ENCODE measurements at regions not wholly inside any gene's neighbourhood (a gene's known extent, or its start where the extent isn't known, plus 50 kb on each side); places are given as distances from the start of the nearest gene placed in this dataset.

DNA sequence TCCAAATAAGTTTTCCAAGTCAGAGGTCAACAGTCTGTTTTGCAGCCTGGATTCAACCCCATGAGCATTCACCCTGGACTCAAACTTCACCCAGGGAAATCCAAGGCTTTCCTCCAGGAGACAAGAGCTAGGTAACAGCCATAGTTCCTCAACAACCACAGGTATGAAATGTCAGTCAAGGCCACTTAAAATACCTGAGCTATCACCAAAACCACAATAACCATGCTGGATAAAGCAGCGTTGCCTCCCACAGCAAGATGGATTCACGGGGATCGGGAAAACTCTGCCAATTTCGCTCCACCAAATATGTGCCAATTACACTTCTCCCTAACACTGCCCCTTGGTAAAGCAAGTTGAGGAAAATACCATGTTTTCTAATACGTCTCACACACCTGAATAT lies 444.1 kb upstream of the KLF6 start:
- Mint-ChIP-seq H3K4me1 (ENCODE audit: low read depth, unreplicated experiment) (no peaks in the 10 kb centered on the region), H3K27me3 (ENCODE audit: low read depth, unreplicated experiment) (no peaks in the 10 kb centered on the region), H3K4me3 (ENCODE audit: unreplicated experiment) (no peak overlapping the region), H3K36me3 (ENCODE audit: low read depth, unreplicated experiment) (peaks cover 2% of the 10 kb centered on the region), H3K27ac (ENCODE audit: unreplicated experiment) (no peak overlapping the region), H3K9me3 (ENCODE audit: unreplicated experiment) (peaks cover 11% of the 10 kb centered on the region)
- Histone ChIP-seq H3K9me3 (ENCODE audit: insufficient read depth, low read depth, low read length) (peaks cover 3% of the 10 kb centered on the region), H3K4me2 (ENCODE audit: low read length) (no peak overlapping the region), H4K20me1 (ENCODE audit: insufficient read depth, low read length) (no peaks in the 10 kb centered on the region), H3K27me3 (ENCODE audit: insufficient read depth, low read length) (no peaks in the 10 kb centered on the region), H3K27ac (ENCODE audit: low read depth, low read length) (no peak overlapping the region), H3K4me3 (ENCODE audit: insufficient read depth, low read depth, low read length) (no peak overlapping the region), H3K9ac (ENCODE audit: low read length) (no peak overlapping the region), H3K79me2 (ENCODE audit: insufficient read depth, low read length) (no peaks in the 10 kb centered on the region), H2AFZ (ENCODE audit: low read depth, low read length) (no peak overlapping the region), H3K4me1 (ENCODE audit: insufficient read depth, low read length) (no peaks in the 10 kb centered on the region), H3K36me3 (ENCODE audit: insufficient read depth, low read length) (no peaks in the 10 kb centered on the region)
- no peak for FAIRE-seq
- DNase-seq (ENCODE audit: low read depth): peak; percentile 53
- TF ChIP-seq, protein P1, sequence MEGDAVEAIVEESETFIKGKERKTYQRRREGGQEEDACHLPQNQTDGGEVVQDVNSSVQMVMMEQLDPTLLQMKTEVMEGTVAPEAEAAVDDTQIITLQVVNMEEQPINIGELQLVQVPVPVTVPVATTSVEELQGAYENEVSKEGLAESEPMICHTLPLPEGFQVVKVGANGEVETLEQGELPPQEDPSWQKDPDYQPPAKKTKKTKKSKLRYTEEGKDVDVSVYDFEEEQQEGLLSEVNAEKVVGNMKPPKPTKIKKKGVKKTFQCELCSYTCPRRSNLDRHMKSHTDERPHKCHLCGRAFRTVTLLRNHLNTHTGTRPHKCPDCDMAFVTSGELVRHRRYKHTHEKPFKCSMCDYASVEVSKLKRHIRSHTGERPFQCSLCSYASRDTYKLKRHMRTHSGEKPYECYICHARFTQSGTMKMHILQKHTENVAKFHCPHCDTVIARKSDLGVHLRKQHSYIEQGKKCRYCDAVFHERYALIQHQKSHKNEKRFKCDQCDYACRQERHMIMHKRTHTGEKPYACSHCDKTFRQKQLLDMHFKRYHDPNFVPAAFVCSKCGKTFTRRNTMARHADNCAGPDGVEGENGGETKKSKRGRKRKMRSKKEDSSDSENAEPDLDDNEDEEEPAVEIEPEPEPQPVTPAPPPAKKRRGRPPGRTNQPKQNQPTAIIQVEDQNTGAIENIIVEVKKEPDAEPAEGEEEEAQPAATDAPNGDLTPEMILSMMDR (IDR thresholded peaks at IDR 0.05; ENCODE audit: insufficient read depth, low read depth, low read length): no peak
- TF ChIP-seq EZH2 (IDR thresholded peaks at IDR 0.05; ENCODE audit: insufficient read depth, low read length): no peak

DNA sequence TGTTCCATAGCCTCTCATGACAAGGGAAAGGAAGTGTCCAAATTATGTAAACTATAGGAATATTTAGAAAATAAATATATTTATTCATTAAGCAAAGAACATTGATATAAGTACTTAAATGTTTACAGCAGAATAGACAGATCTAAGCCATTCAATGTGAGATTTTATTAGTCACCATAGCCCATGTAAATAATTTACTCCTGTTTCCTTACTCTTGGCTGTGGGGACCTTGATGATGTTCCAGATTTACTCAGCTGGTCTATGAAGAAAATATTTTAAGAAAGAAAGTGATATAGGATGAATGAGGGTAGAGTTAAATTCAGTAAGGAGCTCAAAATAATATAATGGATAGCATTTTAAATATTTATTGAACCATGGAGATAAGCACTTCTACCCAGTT lies 442.6 kb upstream of the KLF6 start:
- H3K27ac ChIP-seq (ENCODE audit: low read depth, low read length): no peak overlapping the region
- H3K9ac ChIP-seq (ENCODE audit: low read length): no peak overlapping the region
- FAIRE-seq (no peak), DNase-seq (ENCODE audit: low read depth) (no peak)
- no peak overlapping the region for H3K4me3 ChIP-seq (ENCODE audit: insufficient read depth, low read depth, low read length)
- H3K79me2 ChIP-seq (ENCODE audit: insufficient read depth, low read length): no peaks in the 10 kb centered on the region
- H3K36me3 Mint-ChIP-seq (ENCODE audit: low read depth, unreplicated experiment): peaks cover 2% of the 10 kb centered on the region
- H3K9me3 Mint-ChIP-seq (ENCODE audit: unreplicated experiment): peaks cover 6% of the 10 kb centered on the region
- H3K9me3 ChIP-seq (ENCODE audit: insufficient read depth, low read depth, low read length): no peaks in the 10 kb centered on the region
- H3K36me3 ChIP-seq (ENCODE audit: insufficient read depth, low read length): no peaks in the 10 kb centered on the region
- no peaks in the 10 kb centered on the region for H3K4me1 ChIP-seq (ENCODE audit: insufficient read depth, low read length)
- no peaks in the 10 kb centered on the region for H3K27me3 ChIP-seq (ENCODE audit: insufficient read depth, low read length)
- H3K4me2 ChIP-seq (ENCODE audit: low read length): no peak overlapping the region
- H3K4me1 Mint-ChIP-seq (ENCODE audit: low read depth, unreplicated experiment): no peaks in the 10 kb centered on the region
- H3K27me3 Mint-ChIP-seq (ENCODE audit: low read depth, unreplicated experiment): no peaks in the 10 kb centered on the region
- no peaks in the 10 kb centered on the region for H4K20me1 ChIP-seq (ENCODE audit: insufficient read depth, low read length)
- no peak overlapping the region for H3K4me3 Mint-ChIP-seq (ENCODE audit: unreplicated experiment)
- TF ChIP-seq, protein P1 (IDR thresholded peaks at IDR 0.05; ENCODE audit: insufficient read depth, low read depth, low read length): no peak
- TF ChIP-seq EZH2 (IDR thresholded peaks at IDR 0.05; ENCODE audit: insufficient read depth, low read length): no peak
- no peak overlapping the region for H2AFZ ChIP-seq (ENCODE audit: low read depth, low read length)
- H3K27ac Mint-ChIP-seq (ENCODE audit: unreplicated experiment): no peak overlapping the region

DNA sequence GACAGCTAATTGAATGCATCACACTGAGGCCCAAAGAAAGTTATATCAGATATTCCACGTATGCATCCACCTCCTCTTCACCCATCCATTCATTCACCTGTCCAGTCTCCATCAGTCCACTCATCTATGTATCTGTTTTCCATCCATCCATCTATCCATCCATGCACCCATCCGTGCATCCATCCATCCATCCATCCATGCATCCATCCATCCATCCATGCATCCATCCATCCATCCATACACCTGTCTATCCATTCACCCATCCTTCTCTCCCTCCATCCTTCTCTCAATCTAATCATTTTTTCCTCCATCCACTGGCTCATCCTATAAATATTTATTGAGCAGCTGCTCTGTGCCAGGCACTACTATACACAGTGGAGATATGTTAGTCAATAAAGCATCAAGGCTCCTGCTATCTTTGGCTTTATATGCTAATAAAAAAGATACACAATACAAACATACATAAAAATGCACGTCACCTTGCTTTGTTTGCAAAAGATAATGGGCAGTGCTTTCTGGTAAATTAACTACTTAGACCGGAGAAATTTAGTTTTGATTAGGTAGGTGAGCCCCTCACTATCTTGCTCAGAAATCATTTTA lies 442.0 kb upstream of the KLF6 start:
- H2AFZ ChIP-seq (ENCODE audit: low read depth, low read length): no peak overlapping the region
- Mint-ChIP-seq H3K36me3 (ENCODE audit: low read depth, unreplicated experiment) (no peaks in the 10 kb centered on the region), H3K27me3 (ENCODE audit: low read depth, unreplicated experiment) (no peaks in the 10 kb centered on the region), H3K4me3 (ENCODE audit: unreplicated experiment) (no peak overlapping the region), H3K9me3 (ENCODE audit: unreplicated experiment) (peaks cover 2% of the 10 kb centered on the region), H3K27ac (ENCODE audit: unreplicated experiment) (no peak overlapping the region), H3K4me1 (ENCODE audit: low read depth, unreplicated experiment) (no peaks in the 10 kb centered on the region)
- H3K4me1 ChIP-seq (ENCODE audit: insufficient read depth, low read length): no peaks in the 10 kb centered on the region
- H3K36me3 ChIP-seq (ENCODE audit: insufficient read depth, low read length): no peaks in the 10 kb centered on the region
- H3K9ac ChIP-seq (ENCODE audit: low read length): no peak overlapping the region
- H3K27me3 ChIP-seq (ENCODE audit: insufficient read depth, low read length): no peaks in the 10 kb centered on the region
- no peak for TF ChIP-seq EZH2 (IDR thresholded peaks at IDR 0.05; ENCODE audit: insufficient read depth, low read length)
- TF ChIP-seq, protein P1 (IDR thresholded peaks at IDR 0.05; ENCODE audit: insufficient read depth, low read depth, low read length): no peak
- no peak for FAIRE-seq
- no peaks in the 10 kb centered on the region for H4K20me1 ChIP-seq (ENCODE audit: insufficient read depth, low read length)
- no peak overlapping the region for H3K4me2 ChIP-seq (ENCODE audit: low read length)
- H3K9me3 ChIP-seq (ENCODE audit: insufficient read depth, low read depth, low read length): no peaks in the 10 kb centered on the region
- no peaks in the 10 kb centered on the region for H3K79me2 ChIP-seq (ENCODE audit: insufficient read depth, low read length)
- H3K27ac ChIP-seq (ENCODE audit: low read depth, low read length): no peak overlapping the region
- DNase-seq (ENCODE audit: low read depth): no peak
- no peak overlapping the region for H3K4me3 ChIP-seq (ENCODE audit: insufficient read depth, low read depth, low read length)
